BJ (cell line): ENCODE measurements at regions not wholly inside any gene's neighbourhood (a gene's known extent, or its start where the extent isn't known, plus 50 kb on each side); places are given as distances from the start of the nearest gene placed in this dataset.
"Not testable (repeated sequence)": the region's sequence is repeated elsewhere in the genome, so short reads cannot be mapped to it uniquely, and the experiment has no call there.

ENCODE experiments used
- CTCF ChIA-PET: fragments of 350-600 bp; formaldehyde crosslinking; extraction: SDS; loops from one replicate; lab custom pipeline; 2021; ENCODE audit warnings: antibody characterized with exemption, inconsistent platforms; lab: Yijun Ruan, JAX
- POLR2A ChIA-PET: fragments of 300-600 bp; sonication (Branson Sonifier 250); formaldehyde crosslinking; extraction: SDS; loops from one replicate; lab custom pipeline; 2021; ENCODE audit warnings: antibody characterized with exemption; lab: Charles Lee
- DNase-seq: peaks from one replicate; pipeline ENCODE4 v3.0.0-alpha.2; 2011; ENCODE audit warnings: low read depth
- H3K27me3 ChIP-seq: 2 replicates; pipeline ENCODE4 v1.6.0; 2011; ENCODE audit warnings: low read length; ENCODE audit not compliant: control insufficient read depth, insufficient read depth
- H3K36me3 ChIP-seq: 2 replicates; pipeline ENCODE4 v1.5.1; 2011; ENCODE audit warnings: low read length; ENCODE audit not compliant: control insufficient read depth, insufficient read depth
- H3K4me3 ChIP-seq: 2 replicates; pipeline ENCODE4 v1.5.1; 2011; ENCODE audit warnings: low read depth, mild to moderate bottlenecking, control low read depth, low read length
- CTCF ChIP-seq: IDR thresholded peaks from 2 replicates; pipeline ENCODE4 v1.5.1; 2011; ENCODE audit warnings: low read depth, mild to moderate bottlenecking, control low read depth, inconsistent platforms, low read length, moderate library complexity; ENCODE audit not compliant: insufficient read depth

GRCh38 chr21:19197950-19198349, 794.4 kb upstream of the TMPRSS15 start:
- ChIA-PET CTCF (no interaction called here), POLR2A (no interaction called here)

GRCh38 chr21:19198801-19199200, 795.2 kb upstream of the TMPRSS15 start:
- Histone ChIP-seq H3K4me3 (no peak overlapping the region), H3K27me3 (no peaks in the 10 kb centered on the region), H3K36me3 (no peaks in the 10 kb centered on the region)
- TF ChIP-seq CTCF, result no peak
- DNase-seq, result no peak
- ChIA-PET CTCF (no interaction called here), POLR2A (no interaction called here)

More at GRCh38 chr21:19197950-19198349, 794.4 kb upstream of the TMPRSS15 start:
- no peak for DNase-seq
- TF ChIP-seq CTCF, result no peak
- Histone ChIP-seq H3K4me3 (no peak overlapping the region), H3K27me3 (no peaks in the 10 kb centered on the region), H3K36me3 (no peaks in the 10 kb centered on the region)

GRCh38 chr21:19218163-19218562, 814.6 kb upstream of the TMPRSS15 start:
- no peak for TF ChIP-seq CTCF
- no peak overlapping the region for H3K4me3 ChIP-seq
- no peak for DNase-seq
- no peaks in the 10 kb centered on the region for H3K27me3 ChIP-seq
- H3K36me3 ChIP-seq, result no peaks in the 10 kb centered on the region
- ChIA-PET CTCF (no interaction called here), POLR2A (no interaction called here)

GRCh38 chr21:19224090-19224489, 820.5 kb upstream of the TMPRSS15 start:
- no peak overlapping the region for H3K4me3 ChIP-seq
- H3K36me3 ChIP-seq, result no peaks in the 10 kb centered on the region
- ChIA-PET POLR2A (no interaction called here), CTCF (no interaction called here)
- no peak for DNase-seq
- H3K27me3 ChIP-seq, result no peaks in the 10 kb centered on the region
- no peak for TF ChIP-seq CTCF

GRCh38 chr21:19228226-19228625, 824.6 kb upstream of the TMPRSS15 start:
- no peak for TF ChIP-seq CTCF
- no peak for DNase-seq
- no peaks in the 10 kb centered on the region for H3K36me3 ChIP-seq
- H3K27me3 ChIP-seq, result no peaks in the 10 kb centered on the region
- no peak overlapping the region for H3K4me3 ChIP-seq
- CTCF ChIA-PET, result no interaction called here
- POLR2A ChIA-PET, result no interaction called here

GRCh38 chr21:19233841-19234240, 830.3 kb upstream of the TMPRSS15 start:
- POLR2A ChIA-PET, H3K36me3 ChIP-seq, H3K4me3 ChIP-seq, H3K27me3 ChIP-seq, DNase-seq: not testable (repeated sequence)
- CTCF ChIA-PET, result interaction anchor here (0.6 kb wide), 1 partner anchor 14 kb away, joined by 4 read pairs; no protein-coding TSS in a partner anchor
